ENCODE measurements at regions not wholly inside any gene's neighbourhood (a gene's known extent, or its start where the extent isn't known, plus 50 kb on each side); places are given as distances from the start of the nearest gene placed in this dataset.

GRCh38 chr15:31579976-31580375 lies 253.3 kb downstream of the KLF13 start:
- Histone ChIP-seq H3K36me3 (ENCODE audit: control insufficient read depth, insufficient read depth, low read length) (no peaks in the 10 kb centered on the region), H3K4me3 (ENCODE audit: low read depth, low read length) (no peak overlapping the region), H3K27me3 (replicated peaks; ENCODE audit: control insufficient read depth, insufficient read depth, low read length) (no peaks in the 10 kb centered on the region), H3K9me3 (no peaks in the 10 kb centered on the region; the same call in none of the 2 replicates), H3K4me1 (no peaks in the 10 kb centered on the region)
- peaks cover 3% of the 10 kb centered on the region for H3K27me3 Mint-ChIP-seq (ENCODE audit: insufficient read depth, unreplicated experiment)
- H3K27ac Mint-ChIP-seq (ENCODE audit: unreplicated experiment): no peak overlapping the region
- no peaks in the 10 kb centered on the region for H3K4me1 Mint-ChIP-seq (ENCODE audit: low read depth, unreplicated experiment)
- BruUV-seq (replicated peaks): no TSS peak
- no peak for DNase-seq
- TF ChIP-seq, protein P1, sequence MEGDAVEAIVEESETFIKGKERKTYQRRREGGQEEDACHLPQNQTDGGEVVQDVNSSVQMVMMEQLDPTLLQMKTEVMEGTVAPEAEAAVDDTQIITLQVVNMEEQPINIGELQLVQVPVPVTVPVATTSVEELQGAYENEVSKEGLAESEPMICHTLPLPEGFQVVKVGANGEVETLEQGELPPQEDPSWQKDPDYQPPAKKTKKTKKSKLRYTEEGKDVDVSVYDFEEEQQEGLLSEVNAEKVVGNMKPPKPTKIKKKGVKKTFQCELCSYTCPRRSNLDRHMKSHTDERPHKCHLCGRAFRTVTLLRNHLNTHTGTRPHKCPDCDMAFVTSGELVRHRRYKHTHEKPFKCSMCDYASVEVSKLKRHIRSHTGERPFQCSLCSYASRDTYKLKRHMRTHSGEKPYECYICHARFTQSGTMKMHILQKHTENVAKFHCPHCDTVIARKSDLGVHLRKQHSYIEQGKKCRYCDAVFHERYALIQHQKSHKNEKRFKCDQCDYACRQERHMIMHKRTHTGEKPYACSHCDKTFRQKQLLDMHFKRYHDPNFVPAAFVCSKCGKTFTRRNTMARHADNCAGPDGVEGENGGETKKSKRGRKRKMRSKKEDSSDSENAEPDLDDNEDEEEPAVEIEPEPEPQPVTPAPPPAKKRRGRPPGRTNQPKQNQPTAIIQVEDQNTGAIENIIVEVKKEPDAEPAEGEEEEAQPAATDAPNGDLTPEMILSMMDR (IDR thresholded peaks at IDR 0.05; ENCODE audit: insufficient read depth in 1 of 2, low read depth in 1 of 2, low read length in 1 of 2, severe bottlenecking in 1 of 2, unreplicated experiment in 1 of 2): no peak
- ChIA-PET POLR2A (no interaction called here), CTCF (no interaction called here)
- H3K36me3 Mint-ChIP-seq (ENCODE audit: insufficient read depth, unreplicated experiment): no peaks in the 10 kb centered on the region
- H3K9me3 Mint-ChIP-seq (ENCODE audit: unreplicated experiment): peaks cover 23% of the 10 kb centered on the region
- H3K4me3 Mint-ChIP-seq (ENCODE audit: unreplicated experiment): no peak overlapping the region
- intact Hi-C loops (cut with micrococcal nuclease; ENCODE audit: unreplicated experiment): no loop called here

GRCh38 chr15:31584195-31584594 lies 257.6 kb downstream of the KLF13 start:
- POLR2A ChIA-PET: no interaction called here
- Histone ChIP-seq H3K9me3 (no peaks in the 10 kb centered on the region; the same call in none of the 2 replicates), H3K4me3 (ENCODE audit: low read depth, low read length) (no peak overlapping the region), H3K4me1 (no peaks in the 10 kb centered on the region), H3K36me3 (ENCODE audit: control insufficient read depth, insufficient read depth, low read length) (no peaks in the 10 kb centered on the region), H3K27me3 (replicated peaks; ENCODE audit: control insufficient read depth, insufficient read depth, low read length) (no peaks in the 10 kb centered on the region)
- no TSS peak for BruUV-seq (replicated peaks)
- CTCF ChIA-PET: no interaction called here
- H3K4me1 Mint-ChIP-seq (ENCODE audit: low read depth, unreplicated experiment): no peaks in the 10 kb centered on the region
- peaks cover 9% of the 10 kb centered on the region for H3K27me3 Mint-ChIP-seq (ENCODE audit: insufficient read depth, unreplicated experiment)
- H3K9me3 Mint-ChIP-seq (ENCODE audit: unreplicated experiment): peaks cover 23% of the 10 kb centered on the region
- H3K36me3 Mint-ChIP-seq (ENCODE audit: insufficient read depth, unreplicated experiment): no peaks in the 10 kb centered on the region
- intact Hi-C loops (cut with micrococcal nuclease; ENCODE audit: unreplicated experiment): no loop called here
- DNase-seq: no peak
- H3K27ac Mint-ChIP-seq (ENCODE audit: unreplicated experiment): no peak overlapping the region
- no peak overlapping the region for H3K4me3 Mint-ChIP-seq (ENCODE audit: unreplicated experiment)
- TF ChIP-seq, protein P1 (IDR thresholded peaks at IDR 0.05; ENCODE audit: insufficient read depth in 1 of 2, low read depth in 1 of 2, low read length in 1 of 2, severe bottlenecking in 1 of 2, unreplicated experiment in 1 of 2): no peak

GRCh38 chr15:31585240-31585639 lies 258.6 kb downstream of the KLF13 start:
- Histone ChIP-seq H3K9me3 (no peaks in the 10 kb centered on the region; the same call in none of the 2 replicates), H3K27me3 (replicated peaks; ENCODE audit: control insufficient read depth, insufficient read depth, low read length) (no peaks in the 10 kb centered on the region), H3K4me3 (ENCODE audit: low read depth, low read length) (no peak overlapping the region), H3K4me1 (no peaks in the 10 kb centered on the region), H3K36me3 (ENCODE audit: control insufficient read depth, insufficient read depth, low read length) (no peaks in the 10 kb centered on the region)
- H3K4me1 Mint-ChIP-seq (ENCODE audit: low read depth, unreplicated experiment): no peaks in the 10 kb centered on the region
- no peak overlapping the region for H3K27ac Mint-ChIP-seq (ENCODE audit: unreplicated experiment)
- no peaks in the 10 kb centered on the region for H3K36me3 Mint-ChIP-seq (ENCODE audit: insufficient read depth, unreplicated experiment)
- POLR2A ChIA-PET: no interaction called here
- peaks cover 9% of the 10 kb centered on the region for H3K27me3 Mint-ChIP-seq (ENCODE audit: insufficient read depth, unreplicated experiment)
- peaks cover 14% of the 10 kb centered on the region for H3K9me3 Mint-ChIP-seq (ENCODE audit: unreplicated experiment)
- TF ChIP-seq, protein P1 (IDR thresholded peaks at IDR 0.05; ENCODE audit: insufficient read depth in 1 of 2, low read depth in 1 of 2, low read length in 1 of 2, severe bottlenecking in 1 of 2, unreplicated experiment in 1 of 2): no peak
- H3K4me3 Mint-ChIP-seq (ENCODE audit: unreplicated experiment): no peak overlapping the region
- DNase-seq: no peak
- CTCF ChIA-PET: no interaction called here
- intact Hi-C loops (cut with micrococcal nuclease; ENCODE audit: unreplicated experiment): no loop called here
- no TSS peak for BruUV-seq (replicated peaks)
